Motor neuron (in vitro differentiated cells): ENCODE measurements at regions not wholly inside any gene's neighbourhood (a gene's known extent, or its start where the extent isn't known, plus 50 kb on each side); places are given as distances from the start of the nearest gene placed in this dataset.
"Not testable (repeated sequence)": the region's sequence is repeated elsewhere in the genome, so short reads cannot be mapped to it uniquely, and the experiment has no call there.

Experiments
- ATAC-seq, 8 experiments: fragments of 200-7000 bp; cut with Tn5 transposase; replicated peaks in 6 of 8; 2 replicates each; pipeline ENCODE4 v1.8.0; 2021; ENCODE audit warnings: mild to moderate bottlenecking in 8 of 8, moderate library complexity in 8 of 8
- H3K27ac ChIP-seq, 2 donors: fragments of 250-450 bp; sonication (Bioruptor Pico); 2 replicates each; pipeline ENCODE4 v1.9.0; 2021; ENCODE audit warnings: antibody characterized with exemption in 2 of 2, mild to moderate bottlenecking in 2 of 2, moderate library complexity in 1 of 2
- H3K4me1 ChIP-seq, 2 donors: fragments of 250-450 bp; sonication (Bioruptor Pico); replicated peaks in 1 of 2; 2 replicates each; pipeline ENCODE4 v1.6.1; 2021; ENCODE audit warnings: antibody characterized with exemption in 2 of 2, mild to moderate bottlenecking in 2 of 2, moderate library complexity in 1 of 2
- H3K4me3 ChIP-seq, 5 donors: fragments of 250-450 bp; sonication (Bioruptor Pico); 2 replicates each; pipeline ENCODE4 v1.9.0; 2021; ENCODE audit warnings: antibody characterized with exemption in 5 of 5, mild to moderate bottlenecking in 5 of 5, moderate library complexity in 4 of 5
- WGBS, 10 experiments: fragments of 450-650 bp; shearing (Covaris generic); methylation state at CpG; one replicate each; pipeline ENCODE4 v1.0.0; 2022; 5-methylcytosine and 5-hydroxymethylcytosine counted together
- in situ Hi-C, 9 experiments: fragments of 400-800 bp; cut with MboI; loops; one replicate each; pipeline ENCODE4 v1.15.0; 2021; ENCODE audit warnings: low sequenced_read_pairs in 9 of 9, low pct_unique_long_range_greater_than_20kb in 2 of 9; ENCODE audit not compliant: unreplicated experiment in 9 of 9

GRCh38 chr5:42989190-42989589, 50.9 kb downstream of the ANXA2R start:
- no peak overlapping the region for H3K4me3 ChIP-seq
- no peak overlapping the region for H3K27ac ChIP-seq
- H3K4me1 ChIP-seq = peaks cover 0 to 3% of the 10 kb centered on the region in 2 donors
- in situ Hi-C loops = no loop called here
- ATAC-seq = no peak
- 63 to 100% (median 75%) methylated on average over 1 of the region's 1 CpG; no CpG with 5 or more reads in 5 of the 10 experiments for WGBS, 10 experiments

GRCh38 chr5:42988568-42988967, 51.6 kb downstream of the ANXA2R start:
- no peak for ATAC-seq
- H3K4me1 ChIP-seq = peaks cover 0 to 3% of the 10 kb centered on the region in 2 donors
- no peak overlapping the region for H3K4me3 ChIP-seq
- H3K27ac ChIP-seq = no peak overlapping the region
- in situ Hi-C loops = no loop called here
- WGBS, 10 experiments = 71 to 100% (median 93%) methylated on average over 1 to 2 of the region's 2 CpGs

GRCh38 chr5:42985129-42986037, 54.7 kb downstream of the ANXA2R start:
- in situ Hi-C loops = no loop called here
- WGBS, 10 experiments = 33 to 100% (median 57%) methylated on average over 1 of the region's 2 CpGs; no CpG with 5 or more reads in 1 of the 10 experiments
- Histone ChIP-seq H3K4me3 (no peak overlapping the region), H3K27ac (no peak overlapping the region), H3K4me1 (no peaks in the 10 kb centered on the region)
- ATAC-seq = peak in 5 of 8 experiments; percentile 10 to 84 (median 55)

GRCh38 chr5:42984307-42984706, 55.8 kb downstream of the ANXA2R start:
- Histone ChIP-seq H3K4me1 (no peaks in the 10 kb centered on the region), H3K27ac (no peak overlapping the region), H3K4me3 (no peak overlapping the region)
- in situ Hi-C loops = no loop called here
- ATAC-seq = peak in 2 of 8 experiments; percentile 21 to 54

GRCh38 chr5:42982107-42982622, 58.0 kb downstream of the ANXA2R start:
- in situ Hi-C loops = no loop called here
- ATAC-seq = peak in 2 of 8 experiments; percentile 5 to 60
- Histone ChIP-seq H3K27ac (no peak overlapping the region), H3K4me3 (no peak overlapping the region), H3K4me1 (no peaks in the 10 kb centered on the region)
- 15 to 86% (median 35%) methylated on average over 1 to 5 of the region's 7 CpGs; no CpG with 5 or more reads in 3 of the 10 experiments for WGBS, 10 experiments

- WGBS, 10 experiments = no CpG with 5 or more reads among the region's 8 CpGs
- H3K27ac ChIP-seq, H3K4me1 ChIP-seq, in situ Hi-C loops, H3K4me3 ChIP-seq: not testable (repeated sequence)
- peak in 3 of 8 experiments; percentile 45 to 81 (median 78) for ATAC-seq
These were observed 58.6 kb downstream of the ANXA2R start for GRCh38 chr5:42981417-42982106.

GRCh38 chr5:42981015-42981414, 59.1 kb downstream of the ANXA2R start:
- H3K27ac ChIP-seq, H3K4me1 ChIP-seq, in situ Hi-C loops, H3K4me3 ChIP-seq: not testable (repeated sequence)
- ATAC-seq = peak in 3 of 8 experiments; percentile 42 to 82 (median 75)
- WGBS, 10 experiments = no CpG with 5 or more reads among the region's 5 CpGs

- in situ Hi-C loops = not testable (repeated sequence)
These were observed 59.7 kb downstream of the ANXA2R start for GRCh38 chr5:42980391-42980790.

GRCh38 chr5:42979242-42979641, 60.9 kb downstream of the ANXA2R start:
- ATAC-seq, H3K27ac ChIP-seq, H3K4me3 ChIP-seq, H3K4me1 ChIP-seq, in situ Hi-C loops: not testable (repeated sequence)
- WGBS, 10 experiments = 100% methylated on average over 1 of the region's 34 CpGs; no CpG with 5 or more reads in 9 of the 10 experiments

More at GRCh38 chr5:42980391-42980790, 59.7 kb downstream of the ANXA2R start:
- H3K4me1 ChIP-seq, H3K4me3 ChIP-seq, ATAC-seq, H3K27ac ChIP-seq: not testable (repeated sequence)
- no CpG with 5 or more reads among the region's 36 CpGs for WGBS, 10 experiments

GRCh38 chr5:42974536-42974935, 65.6 kb downstream of the ANXA2R start:
- WGBS, 10 experiments = 67 to 100% (median 89%) methylated on average over 1 to 2 of the region's 2 CpGs; no CpG with 5 or more reads in 2 of the 10 experiments
- ATAC-seq = no peak
- Histone ChIP-seq H3K27ac (no peak overlapping the region), H3K4me3 (no peak overlapping the region), H3K4me1 (no peaks in the 10 kb centered on the region)
- in situ Hi-C loops = no loop called here

- 30 to 100% (median 76%) methylated on average over 1 to 14 of the region's 32 CpGs; no CpG with 5 or more reads in 2 of the 10 experiments for WGBS, 10 experiments
- Histone ChIP-seq H3K4me3 (no peak overlapping the region), H3K27ac (no peak overlapping the region), H3K4me1 (no peaks in the 10 kb centered on the region)
- in situ Hi-C loops = no loop called here
- ATAC-seq = peak in 1 of 8 experiments; percentile 43
These were observed 69.2 kb downstream of the ANXA2R start for GRCh38 chr5:42970636-42971559.

- no peaks in the 10 kb centered on the region for H3K4me1 ChIP-seq
- H3K4me3 ChIP-seq = no peak overlapping the region
- WGBS, 10 experiments = 58 to 100% (median 85%) methylated on average over 1 to 3 of the region's 3 CpGs; no CpG with 5 or more reads in 2 of the 10 experiments
- no peak overlapping the region for H3K27ac ChIP-seq
- in situ Hi-C loops = no loop called here
- no peak for ATAC-seq
These were observed 74.2 kb downstream of the ANXA2R start for GRCh38 chr5:42965934-42966333.
